SK-N-SH (cell line): ENCODE measurements at regions not wholly inside any gene's neighbourhood (a gene's known extent, or its start where the extent isn't known, plus 50 kb on each side); places are given as distances from the start of the nearest gene placed in this dataset.

Source experiments
- CHD2 ChIP-seq: fragments of 150-350 bp; IDR thresholded peaks from 2 replicates; pipeline ENCODE4 v1.6.1; 2018; ENCODE audit warnings: low read length; ENCODE audit not compliant: partially characterized antibody
- EP300 ChIP-seq, 2 experiments: IDR thresholded peaks; 2 replicates each; pipeline versions ENCODE4 v1.4.0 to v1.6.1; 2012; ENCODE audit warnings: borderline replicate concordance in 1 of 2, low read depth in 1 of 2, low read length in 1 of 2
- FOXM1 ChIP-seq: IDR thresholded peaks from 2 replicates; pipeline ENCODE4 v1.4.0; 2012; ENCODE audit warnings: low read depth, mild to moderate bottlenecking
- GABPA ChIP-seq: IDR thresholded peaks from 2 replicates; pipeline ENCODE4 v1.4.0; 2012; ENCODE audit warnings: low read depth, mild to moderate bottlenecking
- GATA2 ChIP-seq: sonication (generic); formaldehyde crosslinking; IDR thresholded peaks from 2 replicates; pipeline ENCODE4 v1.5.0; 2020; ENCODE audit warnings: mild to moderate bottlenecking, missing genetic modification reagents
- MEF2A ChIP-seq: IDR thresholded peaks from 2 replicates; pipeline ENCODE4 v1.4.0; 2012; ENCODE audit warnings: low read depth, borderline replicate concordance
- NFIC ChIP-seq: IDR thresholded peaks from 2 replicates; pipeline ENCODE4 v1.4.0; 2012; ENCODE audit warnings: borderline replicate concordance
- POLR2AphosphoS5 ChIP-seq: IDR thresholded peaks from 2 replicates; pipeline ENCODE4 v1.6.1; 2012; ENCODE audit warnings: low read depth, low read length
- SIN3A ChIP-seq: IDR thresholded peaks from 2 replicates; pipeline ENCODE4 v1.6.1; 2012; ENCODE audit warnings: low read depth, mild to moderate bottlenecking, low read length, moderate library complexity, borderline replicate concordance
- TAF1 ChIP-seq: IDR thresholded peaks from 2 replicates; pipeline ENCODE4 v1.6.1; 2012; ENCODE audit warnings: low read depth, mild to moderate bottlenecking, low read length, moderate library complexity, borderline replicate concordance
- TCF12 ChIP-seq: IDR thresholded peaks from 2 replicates; pipeline ENCODE4 v1.4.0; 2012
- TF ChIP-seq, protein P1 (sequence below): fragments of 200-600 bp; sonication (generic); IDR thresholded peaks from 2 replicates; pipeline ENCODE4 v1.6.1; 2017; ENCODE audit warnings: antibody characterized with exemption, mild to moderate bottlenecking, moderate library complexity
- TF ChIP-seq, protein P2 (sequence below): IDR thresholded peaks from 2 replicates; pipeline ENCODE4 v1.4.0; 2012; ENCODE audit warnings: low read depth
- TF ChIP-seq, protein P3 (sequence below): IDR thresholded peaks from 2 replicates; pipeline ENCODE4 v1.4.0; 2012; ENCODE audit warnings: low read depth, borderline replicate concordance

DNA sequence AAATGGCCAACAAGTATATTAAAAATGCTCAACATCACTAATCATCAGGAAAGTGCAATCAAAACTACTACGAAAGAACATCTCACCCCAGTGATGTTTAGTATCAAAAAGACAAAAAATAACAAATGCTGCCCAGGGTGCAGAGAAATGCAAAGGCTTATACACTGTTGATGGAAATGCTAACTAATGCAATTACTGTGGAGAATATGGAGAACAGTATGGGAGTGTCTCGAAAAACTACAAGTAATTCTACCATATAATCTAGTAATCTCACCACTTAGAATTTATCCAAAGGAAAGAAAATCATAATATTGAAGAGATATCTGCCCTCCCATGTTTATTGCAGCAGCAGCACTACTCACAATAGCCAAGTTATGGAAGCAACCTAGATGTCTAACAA, 246.5 kb upstream of the VLDLR start:
- TF ChIP-seq, protein P1, sequence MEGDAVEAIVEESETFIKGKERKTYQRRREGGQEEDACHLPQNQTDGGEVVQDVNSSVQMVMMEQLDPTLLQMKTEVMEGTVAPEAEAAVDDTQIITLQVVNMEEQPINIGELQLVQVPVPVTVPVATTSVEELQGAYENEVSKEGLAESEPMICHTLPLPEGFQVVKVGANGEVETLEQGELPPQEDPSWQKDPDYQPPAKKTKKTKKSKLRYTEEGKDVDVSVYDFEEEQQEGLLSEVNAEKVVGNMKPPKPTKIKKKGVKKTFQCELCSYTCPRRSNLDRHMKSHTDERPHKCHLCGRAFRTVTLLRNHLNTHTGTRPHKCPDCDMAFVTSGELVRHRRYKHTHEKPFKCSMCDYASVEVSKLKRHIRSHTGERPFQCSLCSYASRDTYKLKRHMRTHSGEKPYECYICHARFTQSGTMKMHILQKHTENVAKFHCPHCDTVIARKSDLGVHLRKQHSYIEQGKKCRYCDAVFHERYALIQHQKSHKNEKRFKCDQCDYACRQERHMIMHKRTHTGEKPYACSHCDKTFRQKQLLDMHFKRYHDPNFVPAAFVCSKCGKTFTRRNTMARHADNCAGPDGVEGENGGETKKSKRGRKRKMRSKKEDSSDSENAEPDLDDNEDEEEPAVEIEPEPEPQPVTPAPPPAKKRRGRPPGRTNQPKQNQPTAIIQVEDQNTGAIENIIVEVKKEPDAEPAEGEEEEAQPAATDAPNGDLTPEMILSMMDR, result no peak
- TF ChIP-seq TCF12 (no peak), GATA2 (CRISPR knock-in tag) (no peak), NFIC (no peak), FOXM1 (no peak), SIN3A (no peak), GABPA (no peak), EP300 (IDR thresholded peaks at IDR 0.05; ENCODE audit: borderline replicate concordance in 1 of 2, low read depth in 1 of 2, low read length in 1 of 2) (no peak), POLR2AphosphoS5 (no peak), MEF2A (no peak), CHD2 (no peak), TAF1 (no peak)
- TF ChIP-seq, protein P2, sequence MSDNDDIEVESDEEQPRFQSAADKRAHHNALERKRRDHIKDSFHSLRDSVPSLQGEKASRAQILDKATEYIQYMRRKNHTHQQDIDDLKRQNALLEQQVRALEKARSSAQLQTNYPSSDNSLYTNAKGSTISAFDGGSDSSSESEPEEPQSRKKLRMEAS, result no peak
- TF ChIP-seq, protein P3, sequence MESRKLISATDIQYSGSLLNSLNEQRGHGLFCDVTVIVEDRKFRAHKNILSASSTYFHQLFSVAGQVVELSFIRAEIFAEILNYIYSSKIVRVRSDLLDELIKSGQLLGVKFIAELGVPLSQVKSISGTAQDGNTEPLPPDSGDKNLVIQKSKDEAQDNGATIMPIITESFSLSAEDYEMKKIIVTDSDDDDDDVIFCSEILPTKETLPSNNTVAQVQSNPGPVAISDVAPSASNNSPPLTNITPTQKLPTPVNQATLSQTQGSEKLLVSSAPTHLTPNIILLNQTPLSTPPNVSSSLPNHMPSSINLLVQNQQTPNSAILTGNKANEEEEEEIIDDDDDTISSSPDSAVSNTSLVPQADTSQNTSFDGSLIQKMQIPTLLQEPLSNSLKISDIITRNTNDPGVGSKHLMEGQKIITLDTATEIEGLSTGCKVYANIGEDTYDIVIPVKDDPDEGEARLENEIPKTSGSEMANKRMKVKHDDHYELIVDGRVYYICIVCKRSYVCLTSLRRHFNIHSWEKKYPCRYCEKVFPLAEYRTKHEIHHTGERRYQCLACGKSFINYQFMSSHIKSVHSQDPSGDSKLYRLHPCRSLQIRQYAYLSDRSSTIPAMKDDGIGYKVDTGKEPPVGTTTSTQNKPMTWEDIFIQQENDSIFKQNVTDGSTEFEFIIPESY, result no peak
